Stimulated activated naive CD8-positive, alpha-beta T cell treated with anti-CD3 and anti-CD28 coated beads, Interleukin-15, Interleukin-2, amounts not matched to agents 100 ng/mL and 50 ng/mL, for 24 hours (primary cell): ENCODE measurements at regions not wholly inside any gene's neighbourhood (a gene's known extent, or its start where the extent isn't known, plus 50 kb on each side); places are given as distances from the start of the nearest gene placed in this dataset.

Experiments used
- H3K27ac Mint-ChIP-seq: one replicate; pipeline ENCODE4 v1.8.0; 2021; ENCODE audit warnings: mild to moderate bottlenecking, mixed read lengths
- H3K27me3 Mint-ChIP-seq: one replicate; pipeline ENCODE4 v1.8.0; 2021; ENCODE audit warnings: mixed read lengths
- H3K36me3 Mint-ChIP-seq: one replicate; pipeline ENCODE4 v1.8.0; 2021; ENCODE audit warnings: low read depth, mixed read lengths
- H3K4me1 Mint-ChIP-seq: one replicate; pipeline ENCODE4 v1.8.0; 2021; ENCODE audit warnings: low read depth, mixed read lengths
- H3K4me3 Mint-ChIP-seq: one replicate; pipeline ENCODE4 v1.8.0; 2021; ENCODE audit warnings: mild to moderate bottlenecking, mixed read lengths
- H3K9me3 Mint-ChIP-seq: one replicate; pipeline ENCODE4 v1.8.0; 2021; ENCODE audit warnings: mixed read lengths

GRCh38 chr2:225340923-225341322, 58.6 kb upstream of the NYAP2 start:
- no peaks in the 10 kb centered on the region for H3K4me1 Mint-ChIP-seq
- peaks cover 5% of the 10 kb centered on the region for H3K9me3 Mint-ChIP-seq
- H3K36me3 Mint-ChIP-seq = no peaks in the 10 kb centered on the region
- no peak overlapping the region for H3K27ac Mint-ChIP-seq
- peaks cover 8% of the 10 kb centered on the region for H3K27me3 Mint-ChIP-seq
- no peak overlapping the region for H3K4me3 Mint-ChIP-seq

GRCh38 chr2:225337183-225337582, 62.3 kb upstream of the NYAP2 start:
- Mint-ChIP-seq H3K36me3 (no peaks in the 10 kb centered on the region), H3K27me3 (peaks cover 8% of the 10 kb centered on the region), H3K4me1 (no peaks in the 10 kb centered on the region), H3K9me3 (no peaks in the 10 kb centered on the region), H3K27ac (no peak overlapping the region), H3K4me3 (no peak overlapping the region)

- Mint-ChIP-seq H3K4me1 (no peaks in the 10 kb centered on the region), H3K4me3 (no peak overlapping the region), H3K36me3 (no peaks in the 10 kb centered on the region), H3K27ac (no peak overlapping the region), H3K27me3 (peaks cover 8% of the 10 kb centered on the region), H3K9me3 (no peaks in the 10 kb centered on the region)
Observed at GRCh38 chr2:225334514-225334913, 65.0 kb upstream of the NYAP2 start.

GRCh38 chr2:225328192-225328591, 71.3 kb upstream of the NYAP2 start:
- no peaks in the 10 kb centered on the region for H3K9me3 Mint-ChIP-seq
- H3K36me3 Mint-ChIP-seq = no peaks in the 10 kb centered on the region
- H3K4me3 Mint-ChIP-seq = no peak overlapping the region
- no peak overlapping the region for H3K27ac Mint-ChIP-seq
- H3K27me3 Mint-ChIP-seq = peaks cover 8% of the 10 kb centered on the region
- H3K4me1 Mint-ChIP-seq = no peaks in the 10 kb centered on the region

GRCh38 chr2:225326969-225327368, 72.5 kb upstream of the NYAP2 start:
- Mint-ChIP-seq H3K4me3 (no peak overlapping the region), H3K27me3 (peaks cover 8% of the 10 kb centered on the region), H3K27ac (no peak overlapping the region), H3K9me3 (no peaks in the 10 kb centered on the region), H3K36me3 (no peaks in the 10 kb centered on the region), H3K4me1 (no peaks in the 10 kb centered on the region)

- peaks cover 4% of the 10 kb centered on the region for H3K9me3 Mint-ChIP-seq
- no peaks in the 10 kb centered on the region for H3K27me3 Mint-ChIP-seq
- H3K36me3 Mint-ChIP-seq = no peaks in the 10 kb centered on the region
- no peaks in the 10 kb centered on the region for H3K4me1 Mint-ChIP-seq
- H3K4me3 Mint-ChIP-seq = no peak overlapping the region
- no peak overlapping the region for H3K27ac Mint-ChIP-seq
Observed at GRCh38 chr2:225319872-225320271, 79.6 kb upstream of the NYAP2 start.

GRCh38 chr2:225318440-225318839, 81.1 kb upstream of the NYAP2 start:
- H3K27me3 Mint-ChIP-seq = no peaks in the 10 kb centered on the region
- H3K9me3 Mint-ChIP-seq = peaks cover 4% of the 10 kb centered on the region
- no peaks in the 10 kb centered on the region for H3K36me3 Mint-ChIP-seq
- H3K27ac Mint-ChIP-seq = no peak overlapping the region
- H3K4me3 Mint-ChIP-seq = no peak overlapping the region
- H3K4me1 Mint-ChIP-seq = no peaks in the 10 kb centered on the region

GRCh38 chr2:225317186-225317585, 82.3 kb upstream of the NYAP2 start:
- Mint-ChIP-seq H3K27ac (no peak overlapping the region), H3K36me3 (no peaks in the 10 kb centered on the region), H3K4me3 (no peak overlapping the region), H3K4me1 (no peaks in the 10 kb centered on the region), H3K9me3 (peaks cover 4% of the 10 kb centered on the region), H3K27me3 (no peaks in the 10 kb centered on the region)

GRCh38 chr2:225310745-225311144, 88.8 kb upstream of the NYAP2 start:
- Mint-ChIP-seq H3K4me3 (no peak overlapping the region), H3K27me3 (no peaks in the 10 kb centered on the region), H3K4me1 (no peaks in the 10 kb centered on the region), H3K36me3 (no peaks in the 10 kb centered on the region), H3K27ac (no peak overlapping the region), H3K9me3 (no peaks in the 10 kb centered on the region)

- H3K4me3 Mint-ChIP-seq = no peak overlapping the region
- H3K27me3 Mint-ChIP-seq = no peaks in the 10 kb centered on the region
- no peaks in the 10 kb centered on the region for H3K9me3 Mint-ChIP-seq
- no peaks in the 10 kb centered on the region for H3K4me1 Mint-ChIP-seq
- H3K36me3 Mint-ChIP-seq = no peaks in the 10 kb centered on the region
- H3K27ac Mint-ChIP-seq = no peak overlapping the region
Observed at GRCh38 chr2:225309516-225309915, 90.0 kb upstream of the NYAP2 start.

- H3K4me1 Mint-ChIP-seq = no peaks in the 10 kb centered on the region
- H3K9me3 Mint-ChIP-seq = peaks cover 6% of the 10 kb centered on the region
- H3K36me3 Mint-ChIP-seq = peaks cover 4% of the 10 kb centered on the region
- H3K27me3 Mint-ChIP-seq = peaks cover 7% of the 10 kb centered on the region
- H3K27ac Mint-ChIP-seq = no peak overlapping the region
- H3K4me3 Mint-ChIP-seq = no peak overlapping the region
Observed at GRCh38 chr2:225296951-225297350, 102.6 kb upstream of the NYAP2 start.

- no peaks in the 10 kb centered on the region for H3K9me3 Mint-ChIP-seq
- H3K36me3 Mint-ChIP-seq = no peaks in the 10 kb centered on the region
- no peaks in the 10 kb centered on the region for H3K4me1 Mint-ChIP-seq
- H3K27ac Mint-ChIP-seq = no peak overlapping the region
- H3K4me3 Mint-ChIP-seq = no peak overlapping the region
- H3K27me3 Mint-ChIP-seq = peaks cover 6% of the 10 kb centered on the region
Observed at GRCh38 chr2:225295102-225295501, 104.4 kb upstream of the NYAP2 start.

- Mint-ChIP-seq H3K9me3 (no peaks in the 10 kb centered on the region), H3K27ac (no peak overlapping the region), H3K36me3 (no peaks in the 10 kb centered on the region), H3K4me3 (no peak overlapping the region), H3K4me1 (no peaks in the 10 kb centered on the region), H3K27me3 (peaks cover 3% of the 10 kb centered on the region)
Observed at GRCh38 chr2:225293638-225294037, 105.9 kb upstream of the NYAP2 start.

- no peaks in the 10 kb centered on the region for H3K9me3 Mint-ChIP-seq
- no peaks in the 10 kb centered on the region for H3K4me1 Mint-ChIP-seq
- no peak overlapping the region for H3K27ac Mint-ChIP-seq
- peaks cover 3% of the 10 kb centered on the region for H3K27me3 Mint-ChIP-seq
- H3K36me3 Mint-ChIP-seq = no peaks in the 10 kb centered on the region
- no peak overlapping the region for H3K4me3 Mint-ChIP-seq
Observed at GRCh38 chr2:225290757-225291400, 108.6 kb upstream of the NYAP2 start.

- Mint-ChIP-seq H3K27ac (no peak overlapping the region), H3K4me3 (no peak overlapping the region), H3K4me1 (no peaks in the 10 kb centered on the region), H3K9me3 (no peaks in the 10 kb centered on the region), H3K27me3 (peaks cover 3% of the 10 kb centered on the region), H3K36me3 (no peaks in the 10 kb centered on the region)
Observed at GRCh38 chr2:225289659-225290058, 109.9 kb upstream of the NYAP2 start.

- Mint-ChIP-seq H3K9me3 (no peaks in the 10 kb centered on the region), H3K4me1 (no peaks in the 10 kb centered on the region), H3K36me3 (no peaks in the 10 kb centered on the region), H3K4me3 (no peak overlapping the region), H3K27ac (no peak overlapping the region), H3K27me3 (peaks cover 3% of the 10 kb centered on the region)
Observed at GRCh38 chr2:225288986-225289385, 110.5 kb upstream of the NYAP2 start.
